ENCODE measurements at regions not wholly inside any gene's neighbourhood (a gene's known extent, or its start where the extent isn't known, plus 50 kb on each side); places are given as distances from the start of the nearest gene placed in this dataset.

- TF ChIP-seq EZH2phosphoT487 (conservative IDR thresholded peaks at IDR 0.05; ENCODE audit: low read length), result no peak
- TF ChIP-seq, protein P1, sequence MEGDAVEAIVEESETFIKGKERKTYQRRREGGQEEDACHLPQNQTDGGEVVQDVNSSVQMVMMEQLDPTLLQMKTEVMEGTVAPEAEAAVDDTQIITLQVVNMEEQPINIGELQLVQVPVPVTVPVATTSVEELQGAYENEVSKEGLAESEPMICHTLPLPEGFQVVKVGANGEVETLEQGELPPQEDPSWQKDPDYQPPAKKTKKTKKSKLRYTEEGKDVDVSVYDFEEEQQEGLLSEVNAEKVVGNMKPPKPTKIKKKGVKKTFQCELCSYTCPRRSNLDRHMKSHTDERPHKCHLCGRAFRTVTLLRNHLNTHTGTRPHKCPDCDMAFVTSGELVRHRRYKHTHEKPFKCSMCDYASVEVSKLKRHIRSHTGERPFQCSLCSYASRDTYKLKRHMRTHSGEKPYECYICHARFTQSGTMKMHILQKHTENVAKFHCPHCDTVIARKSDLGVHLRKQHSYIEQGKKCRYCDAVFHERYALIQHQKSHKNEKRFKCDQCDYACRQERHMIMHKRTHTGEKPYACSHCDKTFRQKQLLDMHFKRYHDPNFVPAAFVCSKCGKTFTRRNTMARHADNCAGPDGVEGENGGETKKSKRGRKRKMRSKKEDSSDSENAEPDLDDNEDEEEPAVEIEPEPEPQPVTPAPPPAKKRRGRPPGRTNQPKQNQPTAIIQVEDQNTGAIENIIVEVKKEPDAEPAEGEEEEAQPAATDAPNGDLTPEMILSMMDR (IDR thresholded peaks at IDR 0.05; ENCODE audit: insufficient read depth, low read length, poor library complexity, severe bottlenecking), result no peak
Measured at GRCh38 chr6:165905744-165906143, 242.7 kb upstream of the PDE10A start.

Data from SU-DHL-6 (cell line).